Loucy (cell line): ENCODE measurements at regions not wholly inside any gene's neighbourhood (a gene's known extent, or its start where the extent isn't known, plus 50 kb on each side); places are given as distances from the start of the nearest gene placed in this dataset.

ENCODE experiments used
- CTCF ChIP-seq: fragments of 200-600 bp; sonication (generic); conservative IDR thresholded peaks from 2 replicates; pipeline ENCODE4 v1.5.1; 2014; ENCODE audit warnings: mild to moderate bottlenecking, antibody characterized with exemption, low read length
- EZH2phosphoT487 ChIP-seq: fragments of 200-600 bp; IDR thresholded peaks from 2 replicates; pipeline ENCODE4 v1.6.1; 2018; ENCODE audit warnings: antibody characterized with exemption, mild to moderate bottlenecking, moderate library complexity, borderline replicate concordance

- TF ChIP-seq CTCF (no peak), EZH2phosphoT487 (no peak)
These were observed 311.9 kb downstream of the COL11A1 start for GRCh38 chr1:102796429-102796828.
